ENCODE measurements at regions not wholly inside any gene's neighbourhood (a gene's known extent, or its start where the extent isn't known, plus 50 kb on each side); places are given as distances from the start of the nearest gene placed in this dataset.
A peak's percentile ranks its signal among the peaks of the same experiment; 100 is the strongest.

DNA sequence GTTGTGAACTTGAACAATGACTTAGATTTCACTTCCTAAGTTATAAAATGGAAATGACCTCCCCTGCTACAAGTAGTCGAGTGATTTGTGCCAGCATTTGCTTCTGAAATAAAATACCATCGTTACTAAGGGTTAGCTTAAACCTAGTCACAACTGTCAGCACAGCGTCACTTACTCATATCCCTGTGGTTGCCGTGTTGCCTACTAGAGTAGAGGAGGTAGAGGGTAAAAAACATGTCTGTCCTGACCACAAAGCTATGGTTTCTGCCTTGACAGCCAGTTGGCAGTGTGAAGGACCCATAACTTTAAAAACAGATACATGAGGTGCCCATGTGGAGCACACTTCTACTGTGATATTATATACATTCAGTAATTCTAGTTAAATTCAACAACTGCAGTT is 234.2 kb upstream of the RGS6 start:
- Histone ChIP-seq H3K27me3 (ENCODE audit: insufficient read depth, low read length) (no peaks in the 10 kb centered on the region), H3K4me3 (ENCODE audit: low read depth, low read length) (no peak overlapping the region), H3K36me3 (ENCODE audit: insufficient read depth, low read length) (peaks cover 6% of the 10 kb centered on the region), H2AFZ (ENCODE audit: low read length, unreplicated experiment) (no peak overlapping the region), H3K27ac (ENCODE audit: low read depth, low read length) (no peak overlapping the region), H3K79me2 (ENCODE audit: control insufficient read depth, insufficient read depth, low read length, unreplicated experiment) (no peaks in the 10 kb centered on the region), H3K4me1 (ENCODE audit: control insufficient read depth, insufficient read depth, low read length, unreplicated experiment) (peaks cover 6% of the 10 kb centered on the region)

DNA sequence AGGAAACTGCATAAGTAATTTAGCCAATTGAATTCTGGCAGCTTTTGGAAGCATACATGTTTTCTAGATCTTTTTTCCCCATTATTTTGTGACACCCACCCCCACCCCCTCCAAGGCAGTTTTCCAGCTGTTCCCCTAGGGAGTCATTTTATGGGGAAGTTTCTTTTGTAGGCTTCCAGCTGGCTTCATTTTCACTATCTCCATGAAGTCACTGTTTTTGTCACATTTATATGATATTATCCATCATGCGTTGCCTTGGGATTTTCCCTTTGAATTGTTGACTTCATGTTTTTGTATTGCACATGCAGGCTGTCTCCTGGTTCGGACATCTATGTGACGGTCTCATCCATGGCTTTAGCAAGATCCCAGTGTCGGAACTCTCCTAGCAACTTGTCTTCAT is 233.6 kb upstream of the RGS6 start:
- Histone ChIP-seq H3K36me3 (ENCODE audit: insufficient read depth, low read length) (peaks cover 4% of the 10 kb centered on the region; the same call in 1 of the 2 replicates), H2AFZ (ENCODE audit: low read length, unreplicated experiment) (no peak overlapping the region), H3K27me3 (ENCODE audit: insufficient read depth, low read length) (no peaks in the 10 kb centered on the region), H3K4me1 (ENCODE audit: control insufficient read depth, insufficient read depth, low read length, unreplicated experiment) (peaks cover 8% of the 10 kb centered on the region), H3K27ac (ENCODE audit: low read depth, low read length) (no peak overlapping the region), H3K4me3 (ENCODE audit: low read depth, low read length) (no peak overlapping the region), H3K79me2 (ENCODE audit: control insufficient read depth, insufficient read depth, low read length, unreplicated experiment) (no peaks in the 10 kb centered on the region)

DNA sequence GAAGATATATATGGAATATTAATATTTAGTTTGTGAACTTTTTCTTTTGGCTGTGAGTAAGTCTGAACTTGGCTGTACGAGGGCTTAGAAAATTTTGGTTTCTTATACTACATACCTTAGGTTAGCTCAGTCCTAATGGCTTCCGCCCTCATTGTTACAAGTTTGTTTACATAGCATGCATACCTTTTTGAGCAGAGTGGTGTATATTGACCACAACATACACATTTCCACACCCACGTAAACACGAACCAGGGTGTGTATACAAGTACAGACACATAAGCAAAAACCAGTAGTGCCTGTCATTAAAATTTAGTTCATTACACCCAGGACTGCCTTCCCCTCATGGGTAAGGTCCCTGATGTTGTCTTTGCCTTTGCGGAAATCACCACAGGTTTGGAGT is 230.2 kb upstream of the RGS6 start:
- Histone ChIP-seq H3K27ac (ENCODE audit: low read depth, low read length) (no peak overlapping the region), H3K4me1 (ENCODE audit: control insufficient read depth, insufficient read depth, low read length, unreplicated experiment) (peaks cover 9% of the 10 kb centered on the region), H3K27me3 (ENCODE audit: insufficient read depth, low read length) (no peaks in the 10 kb centered on the region), H3K79me2 (ENCODE audit: control insufficient read depth, insufficient read depth, low read length, unreplicated experiment) (no peaks in the 10 kb centered on the region), H3K4me3 (ENCODE audit: low read depth, low read length) (no peak overlapping the region), H3K36me3 (ENCODE audit: insufficient read depth, low read length) (peaks cover 7% of the 10 kb centered on the region), H2AFZ (ENCODE audit: low read length, unreplicated experiment) (no peak overlapping the region)

DNA sequence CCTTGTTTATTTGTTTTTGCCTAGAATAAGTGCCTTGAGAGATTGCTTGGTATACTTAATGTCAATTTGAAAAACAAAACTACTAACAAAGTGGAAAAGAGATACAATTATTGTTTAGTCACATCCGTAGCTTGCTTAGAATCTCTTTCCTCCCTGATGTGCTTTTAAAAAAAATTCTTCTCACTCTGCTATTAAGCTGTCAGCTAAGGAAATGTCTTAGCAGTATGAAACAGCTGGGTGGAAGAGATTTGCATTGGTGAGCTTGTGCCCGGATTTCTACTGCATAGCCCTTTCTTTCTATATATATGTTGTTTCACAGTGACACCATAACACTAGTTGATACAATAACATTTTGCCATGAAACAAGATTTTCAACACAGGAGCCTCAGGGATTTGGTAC is 229.4 kb upstream of the RGS6 start:
- Histone ChIP-seq H3K79me2 (ENCODE audit: control insufficient read depth, insufficient read depth, low read length, unreplicated experiment) (no peaks in the 10 kb centered on the region), H3K4me3 (ENCODE audit: low read depth, low read length) (no peak overlapping the region), H3K27me3 (ENCODE audit: insufficient read depth, low read length) (no peaks in the 10 kb centered on the region), H3K4me1 (ENCODE audit: control insufficient read depth, insufficient read depth, low read length, unreplicated experiment) (peaks cover 9% of the 10 kb centered on the region), H3K36me3 (ENCODE audit: insufficient read depth, low read length) (peaks cover 7% of the 10 kb centered on the region), H3K27ac (ENCODE audit: low read depth, low read length) (no peak overlapping the region), H2AFZ (ENCODE audit: low read length, unreplicated experiment) (no peak overlapping the region)

DNA sequence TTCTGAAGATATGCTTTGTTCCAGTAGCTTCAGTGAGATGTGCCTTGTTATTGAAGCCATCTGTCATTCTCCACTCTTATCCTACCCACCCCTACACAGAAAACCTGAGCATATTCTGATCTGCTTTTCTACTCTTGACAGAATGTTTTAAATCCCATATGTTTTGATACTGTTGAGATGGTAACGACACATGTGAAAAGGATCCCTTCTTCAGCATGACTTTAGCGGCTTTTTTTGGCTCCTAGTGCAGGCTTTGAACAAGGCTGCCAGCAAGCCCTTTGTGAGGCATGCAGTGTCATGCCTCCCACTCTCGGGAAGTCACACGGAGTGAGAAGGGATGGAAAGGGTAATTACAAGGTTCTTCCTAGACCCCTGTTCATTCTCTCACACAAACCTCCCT is 228.8 kb upstream of the RGS6 start:
- no peak overlapping the region for H3K4me3 ChIP-seq (ENCODE audit: low read depth, low read length)
- no peaks in the 10 kb centered on the region for H3K27me3 ChIP-seq (ENCODE audit: insufficient read depth, low read length)
- H3K27ac ChIP-seq (ENCODE audit: low read depth, low read length) = no peak overlapping the region
- peaks cover 9% of the 10 kb centered on the region for H3K4me1 ChIP-seq (ENCODE audit: control insufficient read depth, insufficient read depth, low read length, unreplicated experiment)
- no peak overlapping the region for H2AFZ ChIP-seq (ENCODE audit: low read length, unreplicated experiment)
- no peaks in the 10 kb centered on the region for H3K79me2 ChIP-seq (ENCODE audit: control insufficient read depth, insufficient read depth, low read length, unreplicated experiment)
- H3K36me3 ChIP-seq (ENCODE audit: insufficient read depth, low read length) = peaks cover 7% of the 10 kb centered on the region

DNA sequence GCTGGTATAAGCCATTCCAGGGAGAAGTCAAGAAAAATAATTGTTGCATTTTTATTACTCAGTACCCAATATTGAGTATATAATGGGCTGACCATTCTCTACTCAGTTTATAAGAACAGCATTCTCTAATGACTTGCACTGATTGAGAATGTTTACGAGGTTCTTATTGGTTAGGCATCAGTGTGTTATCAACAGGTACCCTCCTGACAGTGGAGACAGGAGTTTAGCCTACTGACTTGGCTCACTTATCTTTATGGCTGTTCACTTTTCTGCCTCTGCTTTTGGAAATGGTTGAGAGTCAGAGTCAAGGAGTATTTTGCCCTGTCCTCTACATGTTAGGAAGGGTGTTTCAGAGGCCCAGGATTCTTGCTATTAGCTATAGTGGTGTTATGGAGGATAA is 228.0 kb upstream of the RGS6 start:
- Histone ChIP-seq H3K27ac (ENCODE audit: low read depth, low read length) (no peak overlapping the region), H3K36me3 (ENCODE audit: insufficient read depth, low read length) (peaks cover 6% of the 10 kb centered on the region), H3K4me1 (ENCODE audit: control insufficient read depth, insufficient read depth, low read length, unreplicated experiment) (peaks cover 9% of the 10 kb centered on the region), H3K27me3 (ENCODE audit: insufficient read depth, low read length) (no peaks in the 10 kb centered on the region), H3K4me3 (ENCODE audit: low read depth, low read length) (no peak overlapping the region), H3K79me2 (ENCODE audit: control insufficient read depth, insufficient read depth, low read length, unreplicated experiment) (no peaks in the 10 kb centered on the region), H2AFZ (ENCODE audit: low read length, unreplicated experiment) (no peak overlapping the region)

DNA sequence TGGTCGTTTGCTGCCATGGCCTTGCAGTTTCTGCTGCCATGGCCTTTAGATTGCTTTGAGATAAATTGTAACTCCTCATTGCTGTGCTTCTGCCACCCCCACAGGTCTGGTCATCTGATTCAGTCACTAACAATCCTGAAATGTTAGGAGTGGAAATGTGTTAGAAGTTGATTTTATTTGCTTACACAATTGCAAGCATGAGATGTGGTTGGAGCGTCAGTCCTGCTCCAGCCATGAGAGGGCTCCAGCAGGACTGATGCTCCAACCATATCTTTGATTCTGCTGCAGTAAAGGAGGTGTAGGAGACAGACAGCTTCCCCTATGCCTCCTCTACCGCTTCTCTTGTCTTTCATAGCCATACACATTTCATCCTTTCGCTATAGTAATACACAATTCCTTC is 226.8 kb upstream of the RGS6 start:
- peaks cover 9% of the 10 kb centered on the region for H3K4me1 ChIP-seq (ENCODE audit: control insufficient read depth, insufficient read depth, low read length, unreplicated experiment)
- peaks cover 7% of the 10 kb centered on the region for H3K36me3 ChIP-seq (ENCODE audit: insufficient read depth, low read length)
- H3K27me3 ChIP-seq (ENCODE audit: insufficient read depth, low read length) = no peaks in the 10 kb centered on the region
- no peak overlapping the region for H3K4me3 ChIP-seq (ENCODE audit: low read depth, low read length)
- H2AFZ ChIP-seq (ENCODE audit: low read length, unreplicated experiment) = no peak overlapping the region
- no peak overlapping the region for H3K27ac ChIP-seq (ENCODE audit: low read depth, low read length)
- no peaks in the 10 kb centered on the region for H3K79me2 ChIP-seq (ENCODE audit: control insufficient read depth, insufficient read depth, low read length, unreplicated experiment)

DNA sequence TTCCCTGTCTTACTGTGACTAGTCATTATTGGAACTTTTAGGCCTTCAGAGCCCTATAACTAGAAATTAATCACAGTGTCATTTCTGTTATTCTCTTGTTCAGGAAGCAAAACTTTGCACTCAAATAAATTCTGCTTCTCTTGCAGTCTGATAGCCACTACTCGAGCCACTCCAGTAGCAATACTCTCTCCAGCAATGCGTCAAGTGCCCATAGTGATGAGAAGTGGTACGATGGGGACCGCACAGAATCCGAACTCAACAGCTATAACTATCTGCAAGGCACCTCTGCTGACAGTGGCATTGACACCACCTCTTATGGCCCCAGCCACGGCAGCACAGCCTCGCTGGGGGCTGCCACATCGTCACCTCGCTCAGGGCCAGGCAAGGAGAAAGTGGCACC is 223.2 kb upstream of the RGS6 start:
- H3K27me3 ChIP-seq (ENCODE audit: insufficient read depth, low read length) = no peaks in the 10 kb centered on the region
- peaks cover 9% of the 10 kb centered on the region for H3K79me2 ChIP-seq (ENCODE audit: control insufficient read depth, insufficient read depth, low read length, unreplicated experiment)
- no peak overlapping the region for H3K4me3 ChIP-seq (ENCODE audit: low read depth, low read length)
- peaks cover 10% of the 10 kb centered on the region for H3K36me3 ChIP-seq (ENCODE audit: insufficient read depth, low read length)
- peaks cover 34% of the 10 kb centered on the region for H3K4me1 ChIP-seq (ENCODE audit: control insufficient read depth, insufficient read depth, low read length, unreplicated experiment)
- H3K27ac ChIP-seq (ENCODE audit: low read depth, low read length) = no peak overlapping the region
- H2AFZ ChIP-seq (ENCODE audit: low read length, unreplicated experiment) = no peak overlapping the region

DNA sequence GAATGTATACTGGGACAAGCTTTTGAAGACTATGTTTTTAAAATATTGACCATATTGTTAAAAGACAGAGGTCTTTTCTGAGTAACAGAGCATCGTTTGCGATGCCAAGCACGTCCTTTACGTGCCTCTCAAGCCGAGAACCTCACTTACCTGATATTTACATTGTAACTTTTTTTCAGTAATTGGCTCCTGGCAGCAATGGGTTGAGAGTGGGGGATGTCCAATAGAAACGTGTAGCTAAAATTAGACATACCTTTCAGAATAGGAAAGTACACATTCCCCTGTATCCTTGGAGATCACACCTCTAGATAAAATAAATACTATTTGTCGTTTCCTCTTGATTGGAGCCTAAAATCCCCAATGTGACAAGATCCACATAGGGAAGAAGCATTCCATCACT is 222.2 kb upstream of the RGS6 start:
- Histone ChIP-seq H3K79me2 (ENCODE audit: control insufficient read depth, insufficient read depth, low read length, unreplicated experiment) (peaks cover 9% of the 10 kb centered on the region), H3K27me3 (ENCODE audit: insufficient read depth, low read length) (no peaks in the 10 kb centered on the region), H3K36me3 (ENCODE audit: insufficient read depth, low read length) (peaks cover 10% of the 10 kb centered on the region; the same call in 1 of the 2 replicates), H2AFZ (ENCODE audit: low read length, unreplicated experiment) (no peak overlapping the region), H3K4me1 (ENCODE audit: control insufficient read depth, insufficient read depth, low read length, unreplicated experiment) (peaks cover 43% of the 10 kb centered on the region), H3K27ac (ENCODE audit: low read depth, low read length) (peak overlapping the region; percentile 59), H3K4me3 (ENCODE audit: low read depth, low read length) (no peak overlapping the region)

DNA sequence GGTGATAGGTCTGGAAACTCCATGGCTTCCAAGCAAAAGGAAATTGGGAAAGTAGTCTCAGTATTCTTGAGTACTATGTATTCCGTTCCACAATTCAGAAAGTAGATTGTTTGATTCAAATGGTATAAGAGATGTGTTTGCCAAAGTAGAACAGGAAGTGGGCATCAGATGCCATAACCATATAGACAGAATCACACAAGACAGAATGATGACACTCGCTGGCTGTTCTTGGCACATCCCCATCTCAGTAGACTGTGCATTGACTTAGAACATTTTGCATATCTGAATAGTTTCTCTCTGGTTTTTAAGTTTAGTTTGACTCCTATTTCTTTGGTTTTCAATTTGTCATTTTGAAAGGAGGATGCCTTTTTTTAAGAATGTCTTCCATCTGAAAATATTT is 221.1 kb upstream of the RGS6 start:
- Histone ChIP-seq H3K27ac (ENCODE audit: low read depth, low read length) (peak overlapping the region; percentile 94), H2AFZ (ENCODE audit: low read length, unreplicated experiment) (peak overlapping the region; percentile 5), H3K4me3 (ENCODE audit: low read depth, low read length) (peak overlapping the region; percentile 48; the same call in 1 of the 2 replicates), H3K27me3 (ENCODE audit: insufficient read depth, low read length) (no peaks in the 10 kb centered on the region), H3K4me1 (ENCODE audit: control insufficient read depth, insufficient read depth, low read length, unreplicated experiment) (peaks cover 54% of the 10 kb centered on the region), H3K79me2 (ENCODE audit: control insufficient read depth, insufficient read depth, low read length, unreplicated experiment) (peaks cover 9% of the 10 kb centered on the region), H3K36me3 (ENCODE audit: insufficient read depth, low read length) (peaks cover 7% of the 10 kb centered on the region; the same call in 1 of the 2 replicates)

DNA sequence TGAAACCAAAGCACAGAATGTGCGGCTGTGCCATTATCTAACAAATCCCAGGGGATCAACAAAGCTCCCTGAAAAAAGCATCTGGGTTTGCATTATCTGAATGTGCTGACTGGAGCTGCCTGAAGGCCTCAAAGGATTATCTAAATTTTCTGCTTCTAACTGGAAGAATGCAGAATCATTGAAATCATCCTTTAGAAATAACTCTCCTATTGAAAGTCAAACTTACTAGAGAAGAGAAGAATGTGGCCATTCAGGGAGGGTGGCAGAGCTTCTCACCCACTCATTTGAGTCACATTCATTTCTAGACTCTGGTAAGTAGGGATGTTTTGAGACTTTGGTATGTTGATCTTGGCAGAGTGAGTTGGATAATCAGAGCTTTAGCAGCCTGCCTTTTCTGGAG is 220.6 kb upstream of the RGS6 start:
- Histone ChIP-seq H3K36me3 (ENCODE audit: insufficient read depth, low read length) (peaks cover 7% of the 10 kb centered on the region; the same call in 1 of the 2 replicates), H3K27ac (ENCODE audit: low read depth, low read length) (peak overlapping the region; percentile 94), H2AFZ (ENCODE audit: low read length, unreplicated experiment) (no peak overlapping the region), H3K4me3 (ENCODE audit: low read depth, low read length) (peak overlapping the region; percentile 48), H3K27me3 (ENCODE audit: insufficient read depth, low read length) (no peaks in the 10 kb centered on the region), H3K79me2 (ENCODE audit: control insufficient read depth, insufficient read depth, low read length, unreplicated experiment) (peaks cover 9% of the 10 kb centered on the region), H3K4me1 (ENCODE audit: control insufficient read depth, insufficient read depth, low read length, unreplicated experiment) (peaks cover 59% of the 10 kb centered on the region)

Measured in ACC112 (cell line).